Immature natural killer cell (primary cell): ENCODE measurements at regions not wholly inside any gene's neighbourhood (a gene's known extent, or its start where the extent isn't known, plus 50 kb on each side); places are given as distances from the start of the nearest gene placed in this dataset.

Experiments used
- DNase-seq, 3 donors: peaks; one replicate each; pipeline ENCODE4 v3.0.0; 2022; ENCODE audit warnings: mixed read lengths in 1 of 3
- H3K27ac Mint-ChIP-seq, 6 donors: one replicate each; pipeline ENCODE4 v1.8.0; 2020; ENCODE audit warnings: mixed read lengths in 6 of 6, mild to moderate bottlenecking in 5 of 6, inconsistent platforms in 4 of 6, moderate library complexity in 3 of 6
- H3K27me3 Mint-ChIP-seq, 3 donors: one replicate each; pipeline ENCODE4 v1.8.0; 2020 to 2021; ENCODE audit warnings: low read depth in 3 of 3, mild to moderate bottlenecking in 3 of 3, mixed read lengths in 3 of 3, moderate library complexity in 3 of 3, inconsistent platforms in 1 of 3
- H3K36me3 Mint-ChIP-seq, 3 donors: one replicate each; pipeline ENCODE4 v1.8.0; 2020; ENCODE audit warnings: mixed read lengths in 3 of 3, inconsistent platforms in 2 of 3, mild to moderate bottlenecking in 2 of 3
- H3K4me1 Mint-ChIP-seq, 2 donors: one replicate each; pipeline ENCODE4 v1.8.0; 2020; ENCODE audit warnings: inconsistent platforms in 2 of 2, mild to moderate bottlenecking in 2 of 2, mixed read lengths in 2 of 2, moderate library complexity in 1 of 2
- H3K4me3 Mint-ChIP-seq, 5 donors: one replicate each; pipeline ENCODE4 v1.8.0; 2020; ENCODE audit warnings: mild to moderate bottlenecking in 5 of 5, mixed read lengths in 5 of 5, inconsistent platforms in 3 of 5, moderate library complexity in 3 of 5
- H3K9me3 Mint-ChIP-seq, 6 donors: one replicate each; pipeline ENCODE4 v1.8.0; 2020; ENCODE audit warnings: mild to moderate bottlenecking in 6 of 6, mixed read lengths in 6 of 6, inconsistent platforms in 4 of 6, moderate library complexity in 3 of 6

- H3K4me3 Mint-ChIP-seq, result no peak overlapping the region
- no peaks in the 10 kb centered on the region for H3K36me3 Mint-ChIP-seq
- H3K9me3 Mint-ChIP-seq, result no peaks in the 10 kb centered on the region
- no peak for DNase-seq
- H3K4me1 Mint-ChIP-seq, result peaks cover 4 to 7% of the 10 kb centered on the region in 2 donors
- H3K27ac Mint-ChIP-seq, result no peak overlapping the region
- peaks cover 0 to 6% (median 2%) of the 10 kb centered on the region in 3 donors for H3K27me3 Mint-ChIP-seq
Observed at GRCh38 chr4:17329046-17329445, 182.8 kb downstream of the QDPR start.

DNA sequence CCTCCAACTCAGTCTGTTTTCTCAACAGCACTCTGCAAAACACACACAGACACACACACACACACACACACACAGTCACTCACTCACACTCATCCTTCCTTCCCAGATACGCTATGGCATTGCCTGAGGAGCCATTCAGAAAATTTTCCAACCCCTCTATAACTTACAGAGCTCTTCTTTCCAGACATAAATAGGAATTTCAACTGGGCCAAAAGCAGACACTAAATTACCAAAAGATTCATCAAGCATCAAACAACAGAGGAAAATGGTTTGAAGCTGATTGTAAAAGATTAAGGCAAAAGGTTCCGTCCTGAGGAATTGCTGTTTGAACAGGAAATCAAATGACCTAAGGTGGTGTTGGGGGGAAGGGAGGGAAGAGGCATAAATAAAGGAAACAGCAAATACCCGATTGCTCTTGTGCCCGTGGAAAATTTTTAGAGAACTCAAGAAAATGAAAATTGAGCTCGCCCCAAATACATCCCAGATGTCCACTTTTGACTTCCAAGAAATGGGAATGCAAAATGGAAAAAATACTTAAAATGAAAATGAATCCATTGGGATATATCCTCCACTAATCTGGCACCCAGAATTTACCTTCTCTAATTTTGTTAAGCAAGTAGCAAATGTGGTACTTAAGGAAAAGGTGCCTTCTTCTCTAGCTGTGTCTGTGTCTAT is 183.6 kb downstream of the QDPR start:
- Mint-ChIP-seq H3K27ac (no peak overlapping the region), H3K9me3 (no peaks in the 10 kb centered on the region), H3K36me3 (no peaks in the 10 kb centered on the region), H3K27me3 (peaks cover 0 to 6% (median 2%) of the 10 kb centered on the region in 3 donors), H3K4me1 (peaks cover 4 to 8% of the 10 kb centered on the region in 2 donors), H3K4me3 (no peak overlapping the region)
- DNase-seq, result no peak

- Mint-ChIP-seq H3K27me3 (peaks cover 0 to 2% (median 2%) of the 10 kb centered on the region in 3 donors), H3K36me3 (no peaks in the 10 kb centered on the region), H3K27ac (no peak overlapping the region), H3K4me1 (peaks cover 4 to 8% of the 10 kb centered on the region in 2 donors), H3K9me3 (no peaks in the 10 kb centered on the region), H3K4me3 (no peak overlapping the region)
- DNase-seq, result no peak
Observed at GRCh38 chr4:17327591-17327990, 184.3 kb downstream of the QDPR start.

- Mint-ChIP-seq H3K27me3 (peaks cover 0 to 3% (median 2%) of the 10 kb centered on the region in 3 donors), H3K27ac (no peak overlapping the region), H3K9me3 (peaks cover 0 to 1% (median 0%) of the 10 kb centered on the region in 6 donors), H3K36me3 (no peaks in the 10 kb centered on the region), H3K4me1 (peaks cover 4 to 8% of the 10 kb centered on the region in 2 donors), H3K4me3 (no peak overlapping the region)
- no peak for DNase-seq
Observed at GRCh38 chr4:17326756-17327155, 185.1 kb downstream of the QDPR start.

GRCh38 chr4:17325098-17325497 is 186.8 kb downstream of the QDPR start:
- H3K27ac Mint-ChIP-seq, result no peak overlapping the region
- peaks cover 0 to 9% (median 4%) of the 10 kb centered on the region in 3 donors for H3K27me3 Mint-ChIP-seq
- H3K4me3 Mint-ChIP-seq, result no peak overlapping the region
- DNase-seq, result no peak
- peaks cover 0 to 4% (median 0%) of the 10 kb centered on the region in 6 donors for H3K9me3 Mint-ChIP-seq
- peaks cover 4 to 8% of the 10 kb centered on the region in 2 donors for H3K4me1 Mint-ChIP-seq
- H3K36me3 Mint-ChIP-seq, result no peaks in the 10 kb centered on the region

DNA sequence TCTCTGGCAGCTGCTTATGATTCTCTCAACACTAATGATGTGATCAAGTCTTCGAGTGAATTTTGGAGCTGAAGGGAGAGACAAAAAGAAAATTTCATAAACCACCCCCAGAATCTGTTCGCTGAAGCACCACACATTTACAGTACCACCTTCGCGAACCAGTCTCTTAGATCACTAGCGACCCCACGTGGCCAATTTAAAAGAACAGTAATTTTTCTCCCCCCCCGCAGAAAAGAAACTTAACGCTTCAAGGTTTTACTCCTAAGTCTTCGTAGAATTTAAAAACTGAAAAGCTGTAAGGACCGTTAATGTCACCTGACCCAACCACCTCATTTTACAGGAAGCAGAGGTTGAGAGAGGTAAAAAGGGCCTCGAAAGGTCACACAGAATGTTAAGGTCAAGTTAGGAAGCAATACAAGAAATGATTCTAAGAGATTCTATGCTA is 187.5 kb downstream of the QDPR start:
- no peaks in the 10 kb centered on the region for H3K36me3 Mint-ChIP-seq
- peaks cover 0 to 4% (median 0%) of the 10 kb centered on the region in 6 donors for H3K9me3 Mint-ChIP-seq
- H3K27ac Mint-ChIP-seq, result no peak overlapping the region
- peaks cover 4 to 8% of the 10 kb centered on the region in 2 donors for H3K4me1 Mint-ChIP-seq
- H3K4me3 Mint-ChIP-seq, result no peak overlapping the region
- peaks cover 0 to 9% (median 4%) of the 10 kb centered on the region in 3 donors for H3K27me3 Mint-ChIP-seq
- DNase-seq, result peak in 1 of 3 donors; percentile 5

DNA sequence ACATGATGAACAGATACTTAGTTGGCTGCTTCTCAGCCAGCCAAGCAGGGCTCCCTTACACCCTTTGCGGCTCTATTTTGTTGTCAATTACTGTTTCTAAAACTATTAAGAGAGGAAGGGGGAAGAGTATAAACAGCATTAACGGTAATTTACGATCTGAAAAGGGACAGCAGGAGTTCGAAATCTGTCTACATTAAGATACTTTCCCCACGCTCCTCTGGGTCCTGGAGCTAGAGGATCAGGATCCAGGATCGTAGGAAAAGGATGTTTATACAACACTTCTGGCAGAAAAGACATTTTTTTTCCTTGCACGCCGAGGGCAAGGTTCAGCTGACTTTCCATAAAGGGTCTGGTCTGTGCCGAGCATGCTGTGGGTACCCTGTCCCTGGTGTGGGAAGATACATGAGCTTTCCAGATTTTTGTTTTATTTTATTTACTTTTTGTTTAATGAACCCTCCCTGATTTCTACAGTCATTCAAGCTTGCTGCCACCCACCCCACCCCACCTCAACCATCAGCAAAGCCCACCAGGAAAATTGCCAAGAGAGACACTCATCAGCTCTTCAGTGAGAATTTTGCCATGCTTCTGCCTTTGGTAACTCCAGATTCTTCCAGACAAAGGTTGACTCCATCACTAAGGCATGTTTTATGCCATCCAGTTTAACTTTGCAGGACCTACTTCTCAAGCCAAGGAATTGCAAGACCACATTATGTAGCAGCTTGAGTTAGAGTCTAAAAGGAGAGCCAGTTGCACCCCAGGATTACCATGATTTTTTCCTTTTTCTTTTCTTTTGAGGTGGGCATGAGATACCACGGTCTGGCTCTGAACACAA is 188.1 kb downstream of the QDPR start:
- Mint-ChIP-seq H3K4me1 (peaks cover 4 to 8% of the 10 kb centered on the region in 2 donors), H3K4me3 (no peak overlapping the region), H3K27ac (no peak overlapping the region), H3K36me3 (no peaks in the 10 kb centered on the region), H3K9me3 (peaks cover 0 to 4% (median 0%) of the 10 kb centered on the region in 6 donors), H3K27me3 (peaks cover 0 to 9% (median 4%) of the 10 kb centered on the region in 3 donors)
- no peak for DNase-seq

DNA sequence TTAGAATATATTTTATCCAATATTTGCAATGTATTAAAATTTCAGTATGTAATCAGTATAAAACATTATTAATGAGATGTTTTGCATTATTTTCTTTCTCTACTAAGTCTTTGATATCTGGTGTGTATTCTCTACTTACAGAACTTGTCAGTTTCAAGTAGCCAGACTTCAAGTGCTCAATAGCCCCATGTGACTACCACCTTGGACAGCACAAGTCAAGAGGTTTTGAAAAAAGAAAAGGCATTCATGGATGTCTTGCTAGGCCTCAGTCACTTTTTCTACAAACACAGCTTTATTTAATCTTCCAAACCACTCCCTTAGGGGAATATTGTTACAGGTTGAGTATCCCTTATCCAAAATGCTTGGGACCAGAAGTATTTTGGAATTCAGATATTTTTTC is 189.4 kb downstream of the QDPR start:
- H3K4me3 Mint-ChIP-seq, result no peak overlapping the region
- peaks cover 0 to 9% (median 2%) of the 10 kb centered on the region in 3 donors for H3K27me3 Mint-ChIP-seq
- no peak overlapping the region for H3K27ac Mint-ChIP-seq
- no peaks in the 10 kb centered on the region for H3K36me3 Mint-ChIP-seq
- H3K9me3 Mint-ChIP-seq, result peaks cover 0 to 4% (median 0%) of the 10 kb centered on the region in 6 donors
- H3K4me1 Mint-ChIP-seq, result peaks cover 4 to 8% of the 10 kb centered on the region in 2 donors
- DNase-seq, result no peak

DNA sequence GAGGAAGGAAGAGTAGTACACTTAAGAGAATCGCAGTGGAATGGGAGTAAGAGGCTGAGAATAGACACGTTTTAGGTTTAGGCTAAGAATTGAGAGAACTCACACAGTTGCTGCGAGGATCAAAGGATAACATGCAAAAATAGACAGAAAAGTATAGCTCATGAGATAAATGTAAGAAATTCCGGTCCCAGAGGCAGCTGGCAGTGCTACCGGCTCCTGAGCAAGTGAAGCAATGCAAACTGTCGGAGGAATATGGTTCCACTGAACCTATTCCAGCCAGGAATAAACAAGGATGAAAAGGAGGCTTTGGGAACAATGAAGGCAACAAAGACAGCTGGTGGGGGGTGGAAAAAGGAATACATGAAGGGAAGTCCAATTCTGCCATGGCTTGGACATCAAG is 191.8 kb downstream of the QDPR start:
- Mint-ChIP-seq H3K9me3 (peaks cover 0 to 4% (median 0%) of the 10 kb centered on the region in 6 donors), H3K27ac (no peak overlapping the region)
- no peak for DNase-seq

DNA sequence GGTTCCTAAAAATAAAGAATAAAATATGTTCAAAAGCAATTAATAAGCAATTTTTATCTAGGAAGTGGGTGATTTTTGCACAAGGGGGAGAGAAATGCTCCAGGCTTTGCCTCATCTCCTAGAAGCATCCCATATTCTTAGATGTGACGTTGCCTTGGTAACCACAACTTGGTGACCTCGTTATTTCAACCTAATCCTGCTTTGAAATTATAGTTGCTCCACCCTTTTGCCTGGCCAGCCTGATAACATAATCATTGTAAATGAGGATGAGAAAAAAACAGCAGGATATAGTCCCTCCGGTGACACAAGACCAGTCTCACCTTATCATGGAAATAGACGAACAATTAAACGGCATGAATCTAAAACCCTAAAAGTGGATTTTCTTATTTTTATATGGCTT is 194.4 kb downstream of the QDPR start:
- Mint-ChIP-seq H3K4me3 (no peak overlapping the region), H3K9me3 (peaks cover 0 to 4% (median 0%) of the 10 kb centered on the region in 6 donors)

More for the DNA sequence above, 191.8 kb downstream of the QDPR start:
- Mint-ChIP-seq H3K4me1 (peaks cover 4 to 8% of the 10 kb centered on the region in 2 donors), H3K36me3 (no peaks in the 10 kb centered on the region), H3K27me3 (peaks cover 0 to 19% (median 4%) of the 10 kb centered on the region in 3 donors), H3K4me3 (no peak overlapping the region)

DNA sequence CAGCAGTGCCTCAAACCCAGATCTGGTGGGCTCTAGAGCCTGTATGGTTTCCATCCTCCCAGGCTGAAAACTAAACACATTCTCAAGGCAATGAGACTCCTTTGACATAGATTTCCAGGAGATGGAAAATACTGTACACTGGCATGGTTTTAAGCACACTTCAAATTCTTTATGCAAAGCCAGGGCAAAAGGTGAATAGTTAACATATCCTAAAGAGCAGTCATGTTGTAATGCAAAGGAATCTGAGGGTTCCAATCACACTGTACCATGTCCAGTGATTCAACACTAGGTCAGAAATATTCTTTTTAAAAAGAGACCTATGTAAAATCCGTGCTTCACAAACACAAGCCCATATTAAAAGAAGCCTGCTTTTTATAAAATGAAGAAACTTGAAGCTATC is 195.3 kb downstream of the QDPR start:
- H3K4me3 Mint-ChIP-seq, result no peak overlapping the region
- H3K36me3 Mint-ChIP-seq, result no peaks in the 10 kb centered on the region
- DNase-seq, result no peak
- peaks cover 0 to 18% (median 4%) of the 10 kb centered on the region in 3 donors for H3K27me3 Mint-ChIP-seq
- H3K4me1 Mint-ChIP-seq, result no peaks in the 10 kb centered on the region
- peaks cover 0 to 1% (median 0%) of the 10 kb centered on the region in 6 donors for H3K9me3 Mint-ChIP-seq
- H3K27ac Mint-ChIP-seq, result no peak overlapping the region

More for the DNA sequence above, 194.4 kb downstream of the QDPR start:
- Mint-ChIP-seq H3K36me3 (no peaks in the 10 kb centered on the region), H3K4me1 (no peaks in the 10 kb centered on the region), H3K27ac (no peak overlapping the region), H3K27me3 (peaks cover 0 to 21% (median 4%) of the 10 kb centered on the region in 3 donors)
- no peak for DNase-seq

DNA sequence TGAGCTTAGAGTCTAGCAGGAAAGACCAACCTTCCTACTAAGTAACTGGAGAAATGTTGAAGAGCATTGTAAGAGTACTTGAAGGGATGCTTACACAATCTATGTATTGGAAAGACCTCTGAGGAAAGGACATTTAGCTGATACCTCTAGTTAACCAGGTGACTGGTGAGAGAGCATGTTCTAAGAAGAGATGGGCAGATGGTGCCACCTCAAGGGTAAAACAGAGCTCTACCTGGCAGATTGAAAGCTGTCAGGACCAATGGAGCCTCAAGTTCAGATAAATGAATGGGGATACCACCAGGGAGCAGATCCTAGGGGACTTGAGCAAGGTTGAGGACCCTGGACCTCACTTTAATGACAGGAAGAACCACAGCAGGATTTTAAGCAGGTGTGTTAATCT is 196.4 kb downstream of the QDPR start:
- Mint-ChIP-seq H3K4me3 (no peak overlapping the region), H3K36me3 (no peaks in the 10 kb centered on the region), H3K4me1 (no peaks in the 10 kb centered on the region)

GRCh38 chr4:17313194-17313593 is 198.7 kb downstream of the QDPR start:
- Mint-ChIP-seq H3K27ac (no peak overlapping the region), H3K4me1 (no peaks in the 10 kb centered on the region), H3K27me3 (peaks cover 0 to 16% (median 4%) of the 10 kb centered on the region in 3 donors), H3K9me3 (peaks cover 0 to 2% (median 0%) of the 10 kb centered on the region in 6 donors), H3K36me3 (no peaks in the 10 kb centered on the region), H3K4me3 (no peak overlapping the region)
- no peak for DNase-seq

More for the DNA sequence above, 196.4 kb downstream of the QDPR start:
- Mint-ChIP-seq H3K27me3 (peaks cover 0 to 16% (median 4%) of the 10 kb centered on the region in 3 donors), H3K9me3 (no peaks in the 10 kb centered on the region), H3K27ac (no peak overlapping the region)
- DNase-seq, result no peak

- Mint-ChIP-seq H3K27ac (no peak overlapping the region), H3K4me3 (no peak overlapping the region), H3K27me3 (peaks cover 0 to 7% (median 3%) of the 10 kb centered on the region in 3 donors), H3K36me3 (no peaks in the 10 kb centered on the region), H3K4me1 (no peaks in the 10 kb centered on the region), H3K9me3 (peaks cover 0 to 8% (median 0%) of the 10 kb centered on the region in 6 donors)
- DNase-seq, result no peak
Observed at GRCh38 chr4:17310269-17310652, 201.6 kb downstream of the QDPR start.
